Liver (tissue), 7 donors: ENCODE measurements at regions not wholly inside any gene's neighbourhood (a gene's known extent, or its start where the extent isn't known, plus 50 kb on each side); places are given as distances from the start of the nearest gene placed in this dataset.

ENCODE experiments used
- DNase-seq: peaks from one replicate; pipeline ENCODE4 v3.0.0-alpha.2; 2017; ENCODE audit warnings: low spot score
- H3K27ac ChIP-seq, 2 donors: one replicate each; pipeline ENCODE4 v1.7.0; 2013; ENCODE audit warnings: inconsistent platforms in 2 of 2, low read length in 2 of 2, control low read depth in 1 of 2, low read depth in 1 of 2, mild to moderate bottlenecking in 1 of 2
- H3K27me3 ChIP-seq, 4 donors: one replicate each; pipeline versions ENCODE4 v1.6.1 to v1.7.0; 2013; ENCODE audit warnings: low read length in 3 of 4, inconsistent platforms in 1 of 4, mild to moderate bottlenecking in 1 of 4, moderate library complexity in 1 of 4; ENCODE audit not compliant: control insufficient read depth in 4 of 4, insufficient read depth in 4 of 4
- H3K36me3 ChIP-seq, 4 donors: one replicate each; pipeline versions ENCODE4 v1.6.1 to v1.7.0; 2013; ENCODE audit warnings: low read length in 3 of 4, mild to moderate bottlenecking in 3 of 4, low read depth in 1 of 4, moderate library complexity in 1 of 4; ENCODE audit not compliant: control insufficient read depth in 4 of 4, insufficient read depth in 3 of 4
- H3K4me1 ChIP-seq, 4 donors: one replicate each; pipeline versions ENCODE4 v1.6.1 to v1.7.0; 2013; ENCODE audit warnings: low read length in 3 of 4, mild to moderate bottlenecking in 3 of 4, moderate library complexity in 1 of 4; ENCODE audit not compliant: control insufficient read depth in 4 of 4, insufficient read depth in 4 of 4
- H3K4me3 ChIP-seq, 3 donors: one replicate each; pipeline versions ENCODE4 v1.6.1 to v1.7.0; 2013; ENCODE audit warnings: low read length in 3 of 3, control low read depth in 1 of 3, low read depth in 1 of 3, mild to moderate bottlenecking in 1 of 3
- H3K9ac ChIP-seq, 2 donors: one replicate each; pipeline ENCODE4 v1.7.0; 2013; ENCODE audit warnings: low read length in 2 of 2, mild to moderate bottlenecking in 2 of 2, moderate library complexity in 2 of 2, control low read depth in 1 of 2, low read depth in 1 of 2
- H3K9me3 ChIP-seq, 4 donors: one replicate each; pipeline versions ENCODE4 v1.6.1 to v1.7.0; 2013; ENCODE audit warnings: low read length in 3 of 4; ENCODE audit not compliant: control insufficient read depth in 4 of 4
- EGR1 ChIP-seq, 2 donors: IDR thresholded peaks; 2 replicates each; pipeline ENCODE4 v1.6.1; 2016 to 2018; ENCODE audit warnings: antibody characterized with exemption in 2 of 2, low read depth in 2 of 2
- FOXA1 ChIP-seq: IDR thresholded peaks from 2 replicates; pipeline ENCODE4 v1.6.1; 2016; ENCODE audit warnings: antibody characterized with exemption
- FOXA2 ChIP-seq: IDR thresholded peaks from 2 replicates; pipeline ENCODE4 v1.6.1; 2016; ENCODE audit warnings: antibody characterized with exemption
- GABPA ChIP-seq, 2 donors: IDR thresholded peaks in 1 of 2; conservative IDR thresholded peaks in 1 of 2; 2 replicates each; pipeline ENCODE4 v1.6.1; 2016; ENCODE audit warnings: antibody characterized with exemption in 2 of 2, mild to moderate bottlenecking in 1 of 2, moderate library complexity in 1 of 2
- HNF4G ChIP-seq: IDR thresholded peaks from 2 replicates; pipeline ENCODE4 v1.6.1; 2016; ENCODE audit warnings: antibody characterized with exemption
- JUND ChIP-seq, 2 donors: IDR thresholded peaks; 2 replicates each; pipeline ENCODE4 v1.6.1; 2016; ENCODE audit warnings: antibody characterized with exemption in 2 of 2
- MAX ChIP-seq: IDR thresholded peaks from 2 replicates; pipeline ENCODE4 v1.6.1; 2016; ENCODE audit warnings: antibody characterized with exemption
- NR2F2 ChIP-seq: IDR thresholded peaks from 2 replicates; pipeline ENCODE4 v1.6.1; 2016; ENCODE audit warnings: antibody characterized with exemption
- RAD21 ChIP-seq, 2 donors: IDR thresholded peaks; 2 replicates each; pipeline ENCODE4 v1.6.1; 2016; ENCODE audit warnings: antibody characterized with exemption in 2 of 2, mild to moderate bottlenecking in 2 of 2
- SP1 ChIP-seq: IDR thresholded peaks from 2 replicates; pipeline ENCODE4 v1.6.1; 2018; ENCODE audit warnings: antibody characterized with exemption, mild to moderate bottlenecking
- ZBTB33 ChIP-seq: IDR thresholded peaks from 2 replicates; pipeline ENCODE4 v1.6.1; 2016; ENCODE audit warnings: antibody characterized with exemption
- WGBS: extraction: QIAGEN DNeasy Blood & Tissue Kit; methylation state at CpG from one replicate; pipeline ENCODE4 v1.1.7; 2013; 5-methylcytosine and 5-hydroxymethylcytosine counted together
- TF ChIP-seq, protein P1 (sequence below): IDR thresholded peaks from 2 replicates; pipeline ENCODE4 v1.6.1; 2016; ENCODE audit warnings: antibody characterized with exemption
- donor health status: healthy.
- donor health status: healthy.
- donor health status: healthy.
- donor health status: healthy.

- Histone ChIP-seq H3K27me3 (no peaks in the 10 kb centered on the region), H3K4me1 (peaks cover 0 to 6% (median 2%) of the 10 kb centered on the region in 4 donors), H3K36me3 (no peaks in the 10 kb centered on the region), H3K27ac (no peak overlapping the region), H3K9me3 (no peaks in the 10 kb centered on the region), H3K4me3 (no peak overlapping the region), H3K9ac (no peak overlapping the region)
- TF ChIP-seq FOXA2 (no peak), HNF4G (no peak)
- WGBS, result 75% methylated on average over 5 of the region's 5 CpGs
- DNase-seq, result no peak
These were observed 65.9 kb upstream of the CDKN3 start for GRCh38 chr14:54330876-54331275.

GRCh38 chr14:54331516-54331915 is 65.3 kb upstream of the CDKN3 start:
- Histone ChIP-seq H3K9me3 (no peaks in the 10 kb centered on the region), H3K4me3 (no peak overlapping the region), H3K27me3 (no peaks in the 10 kb centered on the region), H3K4me1 (peaks cover 0 to 6% (median 2%) of the 10 kb centered on the region in 4 donors), H3K36me3 (no peaks in the 10 kb centered on the region), H3K9ac (no peak overlapping the region), H3K27ac (no peak overlapping the region)
- DNase-seq, result no peak
- TF ChIP-seq, protein P1, sequence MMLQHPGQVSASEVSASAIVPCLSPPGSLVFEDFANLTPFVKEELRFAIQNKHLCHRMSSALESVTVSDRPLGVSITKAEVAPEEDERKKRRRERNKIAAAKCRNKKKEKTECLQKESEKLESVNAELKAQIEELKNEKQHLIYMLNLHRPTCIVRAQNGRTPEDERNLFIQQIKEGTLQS, result no peak
- WGBS, result 66% methylated on average over 5 of the region's 5 CpGs

DNA sequence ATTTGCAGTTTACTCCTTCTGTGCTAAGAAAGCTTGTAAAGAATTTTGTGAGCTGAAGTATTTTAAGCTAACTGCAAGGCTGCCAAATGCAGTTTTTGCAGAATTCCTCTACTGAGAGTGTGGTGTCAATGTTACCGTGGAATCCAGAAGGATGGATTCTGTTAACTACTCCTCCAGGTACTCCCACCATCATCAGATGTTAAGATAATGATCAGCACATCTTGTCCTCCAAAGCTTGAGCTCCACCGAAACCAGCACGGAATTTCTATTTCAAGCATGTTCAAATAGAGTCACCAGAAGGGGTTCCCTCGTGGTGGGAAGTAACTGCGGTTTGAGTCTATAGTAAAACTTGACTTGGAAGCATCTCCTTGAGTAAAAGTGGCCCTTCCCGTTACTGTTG is 64.3 kb upstream of the CDKN3 start:
- Histone ChIP-seq H3K9ac (no peak overlapping the region), H3K4me1 (peaks cover 0 to 6% (median 2%) of the 10 kb centered on the region in 4 donors), H3K27me3 (no peaks in the 10 kb centered on the region), H3K36me3 (no peaks in the 10 kb centered on the region), H3K9me3 (no peaks in the 10 kb centered on the region), H3K27ac (no peak overlapping the region), H3K4me3 (no peak overlapping the region)
- TF ChIP-seq SP1 (no peak), FOXA1 (no peak), FOXA2 (no peak), JUND (IDR thresholded peaks at IDR 0.05) (no peak), RAD21 (IDR thresholded peaks at IDR 0.05) (no peak), GABPA (IDR thresholded peaks at IDR 0.05 in 1 of 2, conservative IDR thresholded peaks at IDR 0.05 in 1 of 2) (no peak), EGR1 (IDR thresholded peaks at IDR 0.05; ENCODE audit: low read depth in 2 of 2) (no peak), ZBTB33 (no peak), NR2F2 (no peak), HNF4G (no peak)
- TF ChIP-seq, protein P1, result no peak
- no peak for DNase-seq
- 93% methylated on average over 6 of the region's 6 CpGs for WGBS

GRCh38 chr14:54333511-54333910 is 63.3 kb upstream of the CDKN3 start:
- H3K9ac ChIP-seq, result no peak overlapping the region
- peaks cover 0 to 6% (median 2%) of the 10 kb centered on the region in 4 donors for H3K4me1 ChIP-seq
- H3K27me3 ChIP-seq, result no peaks in the 10 kb centered on the region
- H3K4me3 ChIP-seq, result no peak overlapping the region
- DNase-seq, result no peak
- TF ChIP-seq HNF4G (no peak), FOXA2 (no peak), MAX (no peak), GABPA (IDR thresholded peaks at IDR 0.05 in 1 of 2, conservative IDR thresholded peaks at IDR 0.05 in 1 of 2) (no peak)
- H3K9me3 ChIP-seq, result no peaks in the 10 kb centered on the region
- H3K36me3 ChIP-seq, result no peaks in the 10 kb centered on the region
- WGBS, result 87% methylated on average over 4 of the region's 4 CpGs
- no peak overlapping the region for H3K27ac ChIP-seq
